GM12892 (cell line): ENCODE measurements at regions not wholly inside any gene's neighbourhood (a gene's known extent, or its start where the extent isn't known, plus 50 kb on each side); places are given as distances from the start of the nearest gene placed in this dataset.

Experiments used
- DNase-seq: peaks from one replicate; pipeline ENCODE4 v3.0.0; 2011; ENCODE audit not compliant: insufficient read length
- FAIRE-seq: peaks from 2 replicates; lab custom pipeline; 2011; peaks lifted over from hg19 to GRCh38; lab: Jason Lieb, UNC
- POLR2A ChIP-seq: IDR thresholded peaks from 2 replicates; pipeline ENCODE4 v1.6.1; 2011; ENCODE audit warnings: low read depth, low read length, control low read depth
- POLR2AphosphoS5 ChIP-seq: IDR thresholded peaks from 2 replicates; pipeline ENCODE4 v1.6.1; 2011; ENCODE audit warnings: low read depth, low read length, control low read depth
- TAF1 ChIP-seq: IDR thresholded peaks from 2 replicates; pipeline ENCODE4 v1.6.1; 2011; ENCODE audit warnings: low read depth, mild to moderate bottlenecking, control low read depth, low read length, borderline replicate concordance

- TF ChIP-seq POLR2AphosphoS5 (no peak), POLR2A (no peak), TAF1 (no peak)
- no peak for FAIRE-seq
- no peak for DNase-seq
These were observed 173.2 kb upstream of the TRPC7 start for GRCh38 chr5:136538534-136538933.

DNA sequence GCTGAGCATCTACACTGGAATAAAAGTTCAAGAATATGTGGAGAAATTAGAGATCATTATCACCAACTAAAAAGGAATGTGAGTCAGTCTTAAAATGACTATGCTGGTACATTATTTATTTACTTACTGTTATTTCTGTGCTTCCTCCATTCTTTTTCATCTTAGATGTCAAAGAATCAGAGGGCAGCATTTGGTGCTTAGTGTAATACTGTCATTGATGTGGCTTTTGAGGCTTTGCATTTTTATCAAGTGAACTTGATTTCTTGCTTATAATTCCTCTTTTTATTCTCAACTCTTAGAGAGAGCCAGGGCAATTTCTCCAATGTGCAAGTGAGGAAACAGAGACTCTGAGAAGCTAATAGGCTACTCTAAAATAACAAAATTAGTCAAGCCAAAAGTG is 163.7 kb upstream of the TRPC7 start:
- TF ChIP-seq POLR2AphosphoS5: no peak
- no peak for TF ChIP-seq TAF1
- TF ChIP-seq POLR2A: no peak
- FAIRE-seq (no peak), DNase-seq (no peak)

DNA sequence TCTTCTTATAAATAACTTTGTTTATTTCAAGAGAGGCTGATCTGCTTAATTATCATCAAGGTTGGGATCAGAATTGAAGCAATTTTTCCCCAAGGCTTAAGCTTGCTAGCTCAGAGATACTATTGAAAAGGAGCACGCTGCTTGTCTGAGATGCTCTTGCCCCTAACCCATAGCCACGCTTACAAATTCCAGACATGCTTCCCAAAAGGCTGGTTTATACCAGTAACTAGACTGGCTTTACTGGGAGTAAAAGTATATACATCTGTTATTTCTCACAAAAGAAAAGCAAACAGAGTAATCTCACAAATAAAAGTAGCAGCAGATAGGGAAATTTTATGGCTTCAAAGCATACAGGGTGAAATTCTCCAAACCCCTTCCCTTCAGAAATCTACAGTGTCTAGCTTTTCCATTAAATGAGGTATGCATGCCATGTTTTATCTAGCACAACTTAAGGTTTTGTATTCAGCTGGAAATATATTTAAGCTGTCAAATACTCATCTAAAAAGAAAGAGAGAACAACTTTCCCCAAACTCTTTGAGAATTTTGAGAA is 163.2 kb upstream of the TRPC7 start:
- FAIRE-seq: no peak
- DNase-seq: no peak
- TF ChIP-seq POLR2AphosphoS5 (no peak), TAF1 (no peak), POLR2A (no peak)

DNA sequence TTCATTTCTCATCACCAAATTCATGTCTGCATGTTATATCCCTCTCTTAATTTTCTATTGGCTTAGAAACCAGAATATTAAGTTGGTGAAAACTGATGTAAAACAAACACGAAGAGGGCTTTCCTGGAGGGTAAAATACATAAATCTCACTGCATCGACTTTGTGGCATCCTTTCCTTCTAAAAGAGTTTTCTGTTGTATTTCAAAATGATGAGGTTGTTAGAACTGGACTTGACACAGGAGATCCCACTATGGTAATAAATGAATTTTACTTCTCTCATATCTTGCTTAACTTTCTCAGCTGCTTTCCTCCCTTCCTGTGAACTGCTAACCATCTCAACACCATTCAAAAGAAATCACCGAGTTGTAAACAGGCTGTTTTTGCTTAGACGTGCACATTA is 162.0 kb upstream of the TRPC7 start:
- TF ChIP-seq TAF1: no peak
- TF ChIP-seq POLR2A: no peak
- FAIRE-seq (no peak), DNase-seq (no peak)

GRCh38 chr5:136526791-136527190 is 161.4 kb upstream of the TRPC7 start:
- no peak for FAIRE-seq
- no peak for DNase-seq
- TF ChIP-seq POLR2A (no peak), POLR2AphosphoS5 (no peak), TAF1 (no peak)

- no peak for FAIRE-seq
These were observed 160.7 kb upstream of the TRPC7 start for GRCh38 chr5:136526021-136526420.

GRCh38 chr5:136525597-136525996 is 160.3 kb upstream of the TRPC7 start:
- FAIRE-seq (no peak), DNase-seq (no peak)
- TF ChIP-seq POLR2A (no peak), TAF1 (no peak), POLR2AphosphoS5 (no peak)

More at GRCh38 chr5:136526021-136526420, 160.7 kb upstream of the TRPC7 start:
- DNase-seq: no peak
- TF ChIP-seq TAF1: no peak
- no peak for TF ChIP-seq POLR2A
- no peak for TF ChIP-seq POLR2AphosphoS5

DNA sequence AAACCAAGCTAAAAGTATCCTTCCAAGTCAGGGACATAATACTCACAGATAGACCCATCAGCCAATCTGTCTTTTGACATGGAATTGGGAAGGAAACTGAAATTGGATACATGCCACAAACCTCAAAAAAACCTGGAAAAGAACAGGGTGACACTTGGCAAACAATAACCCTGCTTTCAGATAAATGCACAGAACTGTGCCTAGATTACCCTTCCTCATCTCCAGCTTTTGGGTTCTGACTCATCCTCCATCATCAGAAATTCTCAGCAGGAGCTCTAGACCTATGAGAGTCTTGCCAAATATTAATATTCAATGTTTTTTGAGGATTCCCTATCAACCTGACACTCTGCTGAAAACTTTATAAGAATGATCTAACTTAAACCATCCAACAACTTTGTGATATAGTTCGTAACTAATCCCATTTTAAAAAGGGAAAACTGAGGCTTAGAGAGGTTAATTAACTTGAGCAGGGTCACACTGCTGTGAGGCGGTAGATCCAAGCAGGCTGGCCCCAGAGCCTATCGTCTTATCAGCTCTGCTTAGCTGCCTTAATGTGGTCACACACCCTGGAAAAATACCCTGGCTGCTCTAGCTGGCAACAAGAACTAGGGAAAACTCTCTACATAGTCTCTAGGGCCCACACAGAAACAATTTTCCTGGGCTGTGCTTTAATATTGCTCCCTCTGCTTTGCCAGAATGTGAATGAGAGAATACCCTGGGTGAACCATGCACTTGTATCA is 157.0 kb upstream of the TRPC7 start:
- no peak for TF ChIP-seq POLR2A
- TF ChIP-seq TAF1: no peak
- no peak for TF ChIP-seq POLR2AphosphoS5
- no peak for FAIRE-seq
- DNase-seq: no peak

GRCh38 chr5:136521696-136522095 is 156.4 kb upstream of the TRPC7 start:
- no peak for FAIRE-seq

GRCh38 chr5:136518814-136519213 is 153.5 kb upstream of the TRPC7 start:
- FAIRE-seq (no peak), DNase-seq (no peak)
- TF ChIP-seq TAF1 (no peak), POLR2AphosphoS5 (no peak), POLR2A (no peak)

More at GRCh38 chr5:136521696-136522095, 156.4 kb upstream of the TRPC7 start:
- no peak for DNase-seq
- TF ChIP-seq POLR2A (no peak), POLR2AphosphoS5 (no peak), TAF1 (no peak)

GRCh38 chr5:136518174-136518573 is 152.8 kb upstream of the TRPC7 start:
- FAIRE-seq (no peak), DNase-seq (no peak)
- TF ChIP-seq POLR2AphosphoS5 (no peak), POLR2A (no peak), TAF1 (no peak)

GRCh38 chr5:136517755-136518154 is 152.4 kb upstream of the TRPC7 start:
- TF ChIP-seq POLR2AphosphoS5: no peak
- no peak for TF ChIP-seq POLR2A
- TF ChIP-seq TAF1: no peak
- FAIRE-seq (no peak), DNase-seq (no peak)
